Loucy (cell line): ENCODE measurements at regions not wholly inside any gene's neighbourhood (a gene's known extent, or its start where the extent isn't known, plus 50 kb on each side); places are given as distances from the start of the nearest gene placed in this dataset.

Source experiments
- CTCF ChIP-seq: fragments of 200-600 bp; sonication (generic); conservative IDR thresholded peaks from 2 replicates; pipeline ENCODE4 v1.5.1; 2014; ENCODE audit warnings: mild to moderate bottlenecking, antibody characterized with exemption, low read length
- EZH2phosphoT487 ChIP-seq: fragments of 200-600 bp; IDR thresholded peaks from 2 replicates; pipeline ENCODE4 v1.6.1; 2018; ENCODE audit warnings: antibody characterized with exemption, mild to moderate bottlenecking, moderate library complexity, borderline replicate concordance

- no peak for TF ChIP-seq CTCF
- TF ChIP-seq EZH2phosphoT487: no peak
Measured at GRCh38 chr2:226256237-226256636, 543.4 kb downstream of the IRS1 start.
